HG03039 (cell line): ENCODE measurements at regions not wholly inside any gene's neighbourhood (a gene's known extent, or its start where the extent isn't known, plus 50 kb on each side); places are given as distances from the start of the nearest gene placed in this dataset.
A peak's percentile ranks its signal among the peaks of the same experiment; 100 is the strongest.
"Not testable (repeated sequence)": the region's sequence is repeated elsewhere in the genome, so short reads cannot be mapped to it uniquely, and the experiment has no call there.

Experiments
- ATAC-seq: cut with Tn5 transposase; IDR thresholded peaks from one replicate; pipeline ENCODE4 v1.9.1; 2021; ENCODE audit warnings: mild to moderate bottlenecking, moderate library complexity; ENCODE audit not compliant: unreplicated experiment

DNA sequence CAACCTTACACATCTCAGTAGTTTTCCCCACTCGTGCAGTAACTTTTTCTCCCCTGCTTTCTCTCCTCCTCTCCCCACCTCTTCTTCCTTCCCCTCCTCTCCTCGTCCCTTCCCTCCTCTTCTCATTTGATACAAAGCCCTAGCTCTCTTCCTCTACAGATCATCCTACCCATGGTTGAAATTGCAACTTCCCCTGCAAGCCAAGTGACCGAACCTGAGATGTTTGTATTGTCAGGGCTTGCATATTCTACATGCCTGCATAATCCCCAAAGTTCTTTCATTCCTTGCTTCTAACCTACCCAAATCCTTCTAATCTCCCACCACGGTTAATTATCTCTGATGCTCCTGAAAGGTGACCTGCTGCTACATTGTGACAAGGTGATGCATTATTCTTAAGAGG, 408.6 kb upstream of the AMELY start:
- not testable (repeated sequence) for ATAC-seq

- ATAC-seq: no peak
Measured at GRCh38 chrY:7318122-7318521, 406.6 kb upstream of the AMELY start.

DNA sequence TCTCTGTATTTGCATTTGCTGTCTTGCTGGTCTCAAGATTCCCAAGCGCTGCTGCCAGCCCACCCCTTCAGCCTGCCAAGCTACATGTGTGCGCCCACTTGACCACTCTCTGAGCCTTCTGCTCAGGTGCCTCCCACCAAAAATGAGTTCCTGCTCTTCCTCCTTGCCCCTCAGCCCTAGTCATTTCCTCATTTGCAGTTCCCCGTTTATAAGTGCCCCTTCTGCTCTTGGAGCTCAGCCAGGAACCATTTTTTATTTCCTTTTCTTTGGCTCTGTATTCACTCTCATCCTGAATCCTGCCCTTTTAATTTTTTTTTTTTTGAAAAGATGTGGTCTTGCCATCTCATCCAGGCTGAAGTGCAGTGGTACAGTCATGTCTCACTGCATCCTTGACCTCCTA, 406.0 kb upstream of the AMELY start:
- ATAC-seq: no peak

DNA sequence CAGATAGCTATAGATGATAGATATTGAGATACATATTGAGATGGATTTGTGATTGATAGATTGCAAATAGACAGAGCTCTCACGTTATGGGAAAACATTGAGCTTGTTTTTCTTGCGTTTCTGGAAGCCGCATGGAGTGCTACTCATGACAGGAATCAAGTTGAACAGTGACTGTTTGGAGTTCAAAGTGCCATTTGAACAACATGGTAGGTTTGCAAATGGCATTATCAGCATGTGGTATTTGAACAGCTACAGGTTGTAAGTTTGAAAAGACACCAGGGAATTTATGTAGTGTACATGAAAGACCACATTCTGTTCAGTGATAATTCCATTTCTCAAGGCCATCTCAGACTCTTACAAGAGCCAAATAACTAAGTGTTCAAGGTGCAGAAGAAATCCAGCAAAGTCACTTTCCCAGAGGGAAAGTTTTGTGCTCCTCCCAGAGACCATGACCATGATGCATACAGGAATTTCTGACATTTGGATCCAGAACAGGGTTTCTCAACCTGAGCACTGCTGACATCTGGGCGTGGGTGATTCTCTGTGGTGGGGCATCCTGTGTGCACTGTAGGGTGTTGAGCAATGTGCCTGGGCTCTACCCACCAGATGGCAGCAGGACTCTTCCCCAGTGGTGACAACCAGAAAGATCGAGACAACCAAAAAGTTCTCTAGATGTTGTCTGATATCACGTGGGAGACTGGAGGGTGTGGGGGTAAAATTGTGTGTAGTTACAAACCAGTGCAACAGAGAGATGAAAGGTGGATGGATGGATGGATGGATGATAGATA, 399.1 kb upstream of the AMELY start:
- ATAC-seq: peak; percentile 54

DNA sequence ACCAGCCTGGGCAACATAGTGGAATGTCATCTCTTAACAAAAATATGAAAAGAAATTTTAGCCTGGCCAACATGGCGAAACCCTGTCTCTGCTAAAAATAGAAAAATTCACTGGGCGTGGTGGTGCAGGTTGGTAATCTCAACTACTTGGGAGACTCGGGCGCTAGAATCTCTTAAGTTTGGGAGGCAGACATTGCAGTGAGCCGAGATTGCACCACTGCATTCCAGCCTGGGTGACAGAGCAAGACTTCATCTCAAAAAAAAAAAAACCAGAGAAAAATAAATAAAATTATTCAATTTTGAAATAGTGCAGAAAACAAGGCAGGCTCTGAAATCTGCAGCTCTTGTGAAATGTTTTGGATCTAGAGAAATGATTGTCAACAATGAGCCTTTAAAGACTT, 397.3 kb upstream of the AMELY start:
- no peak for ATAC-seq

DNA sequence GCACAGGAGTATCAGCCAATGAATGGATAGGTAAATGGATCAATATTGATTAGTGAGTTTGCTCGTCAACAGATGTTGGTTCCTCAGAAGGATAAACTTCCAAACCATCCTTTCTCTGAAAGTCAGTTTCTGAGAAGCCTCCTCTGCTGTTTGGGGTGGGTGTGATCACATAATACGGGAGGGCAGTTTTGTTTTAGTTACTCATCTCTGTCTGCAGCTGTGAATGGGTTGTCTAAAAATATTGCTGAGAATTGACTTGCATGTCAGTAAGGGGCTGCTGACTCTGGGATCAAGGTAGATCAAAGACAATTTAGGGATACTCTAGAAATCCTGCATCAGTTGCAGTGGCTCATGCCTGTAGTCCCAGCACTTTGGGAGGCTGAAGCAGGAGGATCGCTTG, 390.8 kb upstream of the AMELY start:
- no peak for ATAC-seq

GRCh38 chrY:7299960-7300359, 388.4 kb upstream of the AMELY start:
- no peak for ATAC-seq

DNA sequence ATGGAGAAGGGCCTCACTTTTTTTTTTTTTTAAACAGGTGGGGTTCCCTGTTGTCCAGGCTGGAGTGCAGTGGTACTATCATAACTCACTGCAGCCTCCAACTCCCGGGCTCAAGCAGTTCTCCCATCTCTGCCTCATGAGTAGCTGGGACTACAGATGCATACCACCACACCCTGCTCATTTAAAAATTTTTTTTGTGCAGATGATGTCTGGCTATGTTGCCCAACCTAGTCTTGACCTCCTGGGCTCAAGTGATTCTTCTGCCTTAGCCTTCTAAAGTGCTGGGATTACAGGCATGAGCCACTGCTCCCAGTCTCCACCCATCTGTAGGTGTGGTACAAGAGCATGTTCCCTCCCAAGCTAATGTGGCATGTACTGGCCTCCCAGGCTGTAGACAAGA, 380.6 kb upstream of the AMELY start:
- no peak for ATAC-seq

DNA sequence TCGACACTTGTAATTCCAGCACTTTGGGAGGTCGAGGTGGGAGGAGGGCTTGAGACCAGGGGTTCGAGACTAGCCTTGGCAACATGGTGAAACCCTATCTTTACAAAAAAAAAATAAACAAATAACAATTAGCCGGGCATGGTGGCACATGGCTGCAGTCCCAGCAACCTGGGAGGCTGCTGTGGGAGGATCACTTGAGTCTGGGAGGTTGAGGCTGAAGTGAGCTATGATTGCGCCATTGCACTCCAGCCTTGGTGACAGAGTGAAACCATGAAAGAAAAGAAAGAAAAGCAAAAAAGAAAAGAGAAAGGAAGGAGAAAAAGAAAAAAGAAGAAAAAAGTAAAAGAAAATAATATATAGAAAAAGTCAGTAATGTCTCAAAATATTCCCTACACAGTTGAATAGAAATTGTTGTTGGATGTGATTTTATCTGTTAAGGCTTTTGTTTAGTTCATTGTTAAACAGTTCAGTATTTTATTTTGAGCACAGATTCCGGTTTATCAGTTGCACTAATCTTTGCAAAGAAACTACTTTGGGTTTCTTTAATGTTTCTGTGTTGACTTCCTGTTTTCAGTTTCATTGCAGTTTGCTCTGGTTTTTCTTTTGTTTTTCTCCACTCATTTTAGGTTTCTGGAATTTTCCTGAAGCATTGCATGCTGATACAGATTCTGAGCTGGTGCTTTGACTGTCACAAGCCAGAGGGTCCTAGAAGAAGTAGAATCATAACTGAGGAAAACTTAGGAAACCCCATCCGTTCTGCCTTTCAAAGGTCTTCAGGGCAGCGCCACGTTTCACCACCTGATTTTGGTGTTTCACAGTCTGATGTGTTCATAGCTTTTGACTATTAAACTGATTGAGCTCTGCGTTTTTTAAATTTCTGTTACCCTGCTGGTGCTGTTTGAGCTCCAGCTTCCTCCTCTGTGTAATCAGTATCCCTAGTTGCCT, 378.6 kb upstream of the AMELY start:
- peak; percentile 74 for ATAC-seq

DNA sequence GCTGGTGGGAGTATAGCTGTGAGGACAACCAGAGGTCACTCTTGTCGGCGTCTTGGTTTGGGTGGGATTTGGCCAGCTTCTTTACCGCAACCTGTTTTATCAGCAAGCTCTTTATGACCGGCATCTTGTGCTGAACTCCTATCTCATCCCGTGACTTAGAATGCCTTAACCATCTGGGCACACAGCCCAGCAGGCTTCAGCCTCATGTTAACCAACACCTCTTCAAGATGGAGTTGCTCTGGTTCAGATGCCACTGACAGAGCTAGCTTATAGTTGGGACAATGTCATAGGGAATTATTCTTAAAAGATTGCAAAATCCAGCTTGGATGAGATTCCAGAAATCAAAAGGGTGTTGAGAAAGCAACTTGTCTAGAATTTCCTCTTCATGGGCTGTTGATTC, 377.1 kb upstream of the AMELY start:
- no peak for ATAC-seq

DNA sequence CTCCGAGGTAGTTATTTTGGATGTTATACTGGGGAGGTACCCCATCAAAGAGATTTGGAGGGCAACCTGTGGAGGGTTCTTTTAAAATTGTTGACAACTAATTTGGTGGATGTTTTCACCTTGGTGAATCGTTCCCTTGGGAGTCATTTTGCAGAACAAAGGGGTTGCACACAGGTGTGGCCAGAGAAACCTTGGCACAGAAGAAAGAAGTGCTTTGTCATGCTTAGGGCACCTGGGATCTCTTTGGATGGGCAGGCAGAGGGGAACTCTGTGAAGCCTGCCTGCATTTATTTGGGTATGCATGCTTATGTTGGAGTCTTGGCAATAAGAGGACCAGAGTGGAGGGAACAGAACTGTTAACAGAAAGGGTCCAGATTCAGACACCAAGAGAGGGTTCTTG, 376.4 kb upstream of the AMELY start:
- not testable (repeated sequence) for ATAC-seq

- ATAC-seq: no peak
Measured at GRCh38 chrY:7285388-7285787, 373.8 kb upstream of the AMELY start.

GRCh38 chrY:7283001-7283400, 371.4 kb upstream of the AMELY start:
- no peak for ATAC-seq

DNA sequence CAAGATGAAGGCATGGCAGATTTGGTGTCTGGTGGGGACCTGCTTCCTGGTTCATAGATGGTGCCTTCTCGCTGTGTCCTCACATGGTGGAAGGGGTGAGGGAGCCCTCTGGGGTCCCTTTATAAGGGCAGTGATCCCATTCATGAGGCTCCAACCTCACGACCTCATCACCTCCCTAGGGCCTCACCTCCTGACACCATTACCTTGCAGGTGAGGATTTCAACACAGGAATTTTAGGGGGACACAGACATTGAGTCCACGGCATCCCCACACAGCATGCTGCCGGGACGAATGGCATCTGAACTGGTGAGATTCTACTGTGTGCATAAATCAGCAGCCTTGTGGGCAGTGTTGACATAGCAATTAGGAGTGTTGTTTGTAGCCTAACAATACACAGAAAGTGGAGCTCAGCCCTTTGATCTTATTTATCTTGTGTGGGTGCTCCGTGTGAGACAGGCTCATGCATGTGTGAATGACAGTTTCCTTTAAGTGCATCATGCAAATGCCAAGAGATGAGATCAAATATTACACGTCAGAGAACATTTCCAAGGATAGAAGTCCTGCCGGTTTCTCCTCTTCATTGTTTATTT, 368.7 kb upstream of the AMELY start:
- not testable (repeated sequence) for ATAC-seq

DNA sequence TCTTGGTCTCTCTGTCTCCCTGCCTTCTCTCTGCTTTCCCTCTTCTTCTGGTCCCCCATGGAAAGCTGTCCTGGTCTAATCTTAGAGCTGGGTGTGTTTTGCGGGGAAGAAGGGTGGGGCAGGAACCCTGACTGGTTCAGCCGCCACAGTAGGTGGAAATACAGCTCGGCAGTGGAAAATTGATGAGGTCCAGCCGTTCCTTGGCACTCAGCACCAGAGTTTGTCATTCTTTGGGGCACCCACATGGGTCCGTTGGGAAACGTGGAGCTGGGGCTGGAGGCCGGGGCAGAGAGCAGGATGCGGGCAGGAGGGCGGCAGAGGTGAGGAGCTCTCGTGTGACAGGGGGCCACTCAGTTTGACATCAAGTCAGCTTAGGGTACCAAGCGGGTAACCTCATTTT, 364.2 kb upstream of the AMELY start:
- no peak for ATAC-seq

GRCh38 chrY:7275014-7275413, 363.5 kb upstream of the AMELY start:
- ATAC-seq: no peak

DNA sequence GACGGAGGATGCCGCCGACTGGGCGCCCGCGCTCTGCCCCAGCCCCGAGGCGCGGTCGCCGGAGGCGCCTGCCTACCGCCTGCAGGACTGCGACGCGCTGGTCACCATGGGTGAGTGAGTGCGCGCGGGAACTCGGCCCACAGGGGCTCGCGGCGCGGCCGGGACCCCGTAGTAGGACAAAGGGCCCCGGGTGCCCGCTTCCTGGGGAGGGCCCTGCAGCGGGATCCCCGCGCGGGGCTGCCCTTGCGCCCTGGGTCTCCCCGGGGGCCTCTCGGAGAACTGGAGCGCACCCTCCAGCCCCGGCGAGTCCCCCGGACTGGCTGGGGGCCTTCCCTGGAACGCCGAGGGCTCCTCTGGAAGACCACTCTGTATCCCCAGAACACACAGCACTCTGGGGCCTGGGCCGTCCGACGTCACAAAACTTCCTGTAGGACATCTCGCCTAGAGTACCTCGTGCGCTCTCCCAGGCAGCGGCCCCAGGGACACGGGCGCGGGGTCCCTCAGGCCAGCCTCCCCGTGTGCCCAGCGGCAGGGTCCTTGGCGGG, 362.9 kb upstream of the AMELY start:
- peak; percentile 17 for ATAC-seq

DNA sequence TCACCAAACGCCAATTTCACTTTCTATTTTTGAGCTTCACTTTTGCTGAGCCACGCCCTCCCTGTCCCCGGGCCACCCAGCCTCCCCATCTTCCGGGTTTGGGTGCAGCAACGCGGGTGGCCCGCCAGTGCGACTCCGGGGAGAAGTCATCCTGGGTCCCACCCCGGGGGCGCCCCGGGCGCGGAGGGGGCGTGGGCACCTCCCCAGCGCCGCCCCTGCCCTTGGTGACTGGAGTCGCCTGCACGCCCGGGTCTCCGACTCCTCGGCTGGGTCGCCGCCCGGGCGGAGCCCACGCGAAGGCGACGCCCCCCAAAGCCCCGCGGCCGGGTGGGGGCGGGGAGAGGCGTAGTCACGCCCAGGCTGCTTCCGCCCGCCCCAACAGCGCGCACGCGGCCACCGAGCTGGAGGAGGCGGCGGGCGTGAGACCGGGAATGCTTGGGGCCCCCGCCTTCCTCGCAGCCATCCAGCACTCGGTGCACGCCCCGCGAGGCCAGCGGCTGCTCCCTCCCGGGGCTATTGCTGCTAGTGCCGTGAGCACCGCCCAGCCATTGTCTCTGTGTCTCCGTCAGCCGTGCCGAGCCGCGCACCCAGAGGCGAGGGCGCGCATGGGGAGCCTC, 362.1 kb upstream of the AMELY start:
- ATAC-seq: peak; percentile 72

DNA sequence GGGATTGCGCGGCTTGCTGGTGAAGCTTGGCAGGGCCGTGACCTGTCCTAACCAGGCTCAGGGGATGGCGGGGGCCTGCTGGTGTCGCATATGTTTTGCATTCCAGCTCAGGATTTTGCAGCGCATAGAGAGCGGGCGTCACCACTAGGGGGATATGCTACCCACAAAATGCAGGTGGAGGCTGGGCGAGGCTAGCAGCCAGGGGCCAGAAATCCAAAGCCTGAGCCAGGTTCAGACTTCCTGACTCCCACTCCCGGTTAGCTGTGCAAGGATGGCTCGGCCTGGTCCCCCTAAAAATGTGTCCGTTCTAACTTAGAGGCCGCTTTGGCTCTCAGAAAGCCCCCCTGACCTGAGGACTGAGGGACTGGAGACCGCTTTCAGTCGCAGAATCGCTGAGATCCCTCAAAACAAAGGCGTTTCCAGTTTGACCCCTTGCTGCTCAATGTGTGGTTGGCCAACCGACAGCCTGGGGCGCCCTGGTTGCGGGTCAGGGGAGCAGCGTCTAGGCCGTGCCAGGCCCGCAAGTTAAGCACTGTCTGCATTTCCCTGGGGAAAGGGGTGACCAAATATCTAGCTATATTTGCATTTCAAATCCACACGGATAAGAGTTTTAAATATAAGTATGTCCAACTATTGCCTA, 361.1 kb upstream of the AMELY start:
- ATAC-seq: no peak

GRCh38 chrY:7263773-7264172, 352.2 kb upstream of the AMELY start:
- no peak for ATAC-seq
